A673 (cell line): ENCODE measurements at regions not wholly inside any gene's neighbourhood (a gene's known extent, or its start where the extent isn't known, plus 50 kb on each side); places are given as distances from the start of the nearest gene placed in this dataset.

ENCODE experiments used
- BruUV-seq: library from RNA; stranded (reverse); fragments of 400-500 nt; replicated peaks from 2 replicates; lab custom pipeline; 2021; lab: Mats Ljungman, UMichigan
- CTCF ChIA-PET: fragments of 300-600 bp; sonication (Branson Sonifier 250); formaldehyde crosslinking; loops from one replicate; lab custom pipeline; 2022; ENCODE audit warnings: antibody characterized with exemption; lab: Charles Lee
- POLR2A ChIA-PET: fragments of 300-600 bp; sonication (Branson Sonifier 250); formaldehyde crosslinking; loops from one replicate; lab custom pipeline; 2022; ENCODE audit warnings: antibody characterized with exemption; ENCODE audit not compliant: low non-redundant PET; lab: Charles Lee
- DNase-seq: peaks from one replicate; pipeline ENCODE4 v3.0.0-alpha.2; 2015; ENCODE audit warnings: low spot score
- H3K27ac ChIP-seq: fragments of 200-600 bp; sonication (generic); 2 replicates; pipeline ENCODE4 v1.5.1; 2016; ENCODE audit warnings: mixed run types, low read depth, mild to moderate bottlenecking, mixed read lengths, antibody characterized with exemption, low read length; ENCODE audit not compliant: poor library complexity, severe bottlenecking
- H3K27me3 ChIP-seq: fragments of 200-600 bp; sonication (generic); replicated peaks from 2 replicates; pipeline ENCODE4 v1.6.1; 2017; ENCODE audit warnings: mixed run types, low read depth, mild to moderate bottlenecking, mixed read lengths, antibody characterized with exemption, low read length; ENCODE audit not compliant: insufficient read depth, poor library complexity
- H3K36me3 ChIP-seq: fragments of 200-600 bp; sonication (generic); 2 replicates; pipeline ENCODE4 v1.6.1; 2016; ENCODE audit warnings: mixed run types, mild to moderate bottlenecking, mixed read lengths, antibody characterized with exemption, low read length; ENCODE audit not compliant: insufficient read depth, poor library complexity, severe bottlenecking
- H3K4me1 ChIP-seq: fragments of 200-600 bp; sonication (generic); 2 replicates; pipeline ENCODE4 v1.6.1; 2017; ENCODE audit warnings: mixed run types, mild to moderate bottlenecking, mixed read lengths, antibody characterized with exemption, low read length; ENCODE audit not compliant: insufficient read depth, poor library complexity, severe bottlenecking
- H3K4me3 ChIP-seq: fragments of 200-600 bp; sonication (generic); 2 replicates; pipeline ENCODE4 v1.5.1; 2016; ENCODE audit warnings: low read depth, mixed run types, mild to moderate bottlenecking, mixed read lengths, low read length; ENCODE audit not compliant: poor library complexity, severe bottlenecking
- H3K9me3 ChIP-seq: fragments of 200-600 bp; sonication (generic); 2 replicates; pipeline ENCODE4 v1.6.1; 2016; ENCODE audit warnings: mixed run types, low read depth, mild to moderate bottlenecking, mixed read lengths, antibody characterized with exemption, low read length; ENCODE audit not compliant: poor library complexity, severe bottlenecking
- CTCF ChIP-seq: fragments of 300-800, 200-600 bp; sonication (generic); conservative IDR thresholded peaks from 2 replicates; pipeline ENCODE4 v1.5.1; 2017; ENCODE audit warnings: low read depth, mild to moderate bottlenecking, antibody characterized with exemption, low read length, moderate library complexity, mixed read lengths
- EZH2 ChIP-seq: fragments of 200-600 bp; sonication (generic); IDR thresholded peaks from 2 replicates; pipeline ENCODE4 v1.6.1; 2017; ENCODE audit warnings: borderline replicate concordance, low read depth, mild to moderate bottlenecking, mixed read lengths, antibody characterized with exemption, low read length; ENCODE audit not compliant: poor library complexity, severe bottlenecking
- intact Hi-C: fragments of 100-400 bp; cut with micrococcal nuclease; formaldehyde crosslinking; loops from one replicate; pipeline ENCODE4 v1.10.0; 2022; ENCODE audit not compliant: unreplicated experiment

DNA sequence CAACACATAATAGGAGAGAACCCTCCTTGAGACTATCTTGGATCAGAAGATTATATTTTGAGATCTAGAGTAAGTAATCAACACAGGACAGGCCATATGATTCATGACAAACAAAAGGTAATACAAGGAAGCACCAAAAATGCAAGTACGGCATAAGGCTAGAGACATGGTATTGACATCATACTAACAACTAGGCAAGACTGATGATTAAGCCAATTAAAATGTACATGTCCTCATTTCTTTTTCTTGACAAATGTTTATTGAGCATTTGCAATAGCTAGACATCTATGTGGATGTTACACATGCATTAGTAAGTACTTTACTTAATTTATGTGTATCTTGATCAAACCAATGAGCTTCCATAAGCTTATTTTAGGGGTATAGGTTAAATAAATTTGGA lies 695.7 kb upstream of the GALNTL6 start:
- H3K36me3 ChIP-seq: no peaks in the 10 kb centered on the region
- H3K27me3 ChIP-seq: no peaks in the 10 kb centered on the region
- H3K9me3 ChIP-seq: peaks cover 6% of the 10 kb centered on the region
- H3K4me3 ChIP-seq: no peak overlapping the region
- intact Hi-C loops: no loop called here
- TF ChIP-seq EZH2: no peak
- no peak for TF ChIP-seq CTCF
- POLR2A ChIA-PET: no interaction called here
- H3K27ac ChIP-seq: no peak overlapping the region
- no peak for DNase-seq
- no TSS peak for BruUV-seq
- H3K4me1 ChIP-seq: no peaks in the 10 kb centered on the region
- CTCF ChIA-PET: no interaction called here

GRCh38 chr4:171101845-171102244 lies 711.4 kb upstream of the GALNTL6 start:
- ChIA-PET CTCF (no interaction called here), POLR2A (no interaction called here)
- Histone ChIP-seq H3K36me3 (no peaks in the 10 kb centered on the region), H3K27ac (no peak overlapping the region), H3K4me1 (no peaks in the 10 kb centered on the region), H3K27me3 (no peaks in the 10 kb centered on the region), H3K9me3 (peaks cover 15% of the 10 kb centered on the region), H3K4me3 (no peak overlapping the region)
- no peak for DNase-seq
- TF ChIP-seq CTCF: no peak
- TF ChIP-seq EZH2: no peak
- intact Hi-C loops: no loop called here
- BruUV-seq: no TSS peak

- no peak overlapping the region for H3K4me3 ChIP-seq
- no peaks in the 10 kb centered on the region for H3K27me3 ChIP-seq
- no peak for TF ChIP-seq EZH2
- TF ChIP-seq CTCF: no peak
- H3K9me3 ChIP-seq: peaks cover 11% of the 10 kb centered on the region
- intact Hi-C loops: no loop called here
- BruUV-seq: no TSS peak
- ChIA-PET CTCF (no interaction called here), POLR2A (no interaction called here)
- H3K36me3 ChIP-seq: no peaks in the 10 kb centered on the region
- H3K27ac ChIP-seq: no peak overlapping the region
- no peaks in the 10 kb centered on the region for H3K4me1 ChIP-seq
- no peak for DNase-seq
Observed at GRCh38 chr4:171087089-171087488, 726.1 kb upstream of the GALNTL6 start.
